HG02973 (cell line): ENCODE measurements at regions not wholly inside any gene's neighbourhood (a gene's known extent, or its start where the extent isn't known, plus 50 kb on each side); places are given as distances from the start of the nearest gene placed in this dataset.

Experiments
- ATAC-seq: cut with Tn5 transposase; IDR thresholded peaks from one replicate; pipeline ENCODE4 v1.9.1; 2021; ENCODE audit warnings: moderate library complexity; ENCODE audit not compliant: unreplicated experiment

DNA sequence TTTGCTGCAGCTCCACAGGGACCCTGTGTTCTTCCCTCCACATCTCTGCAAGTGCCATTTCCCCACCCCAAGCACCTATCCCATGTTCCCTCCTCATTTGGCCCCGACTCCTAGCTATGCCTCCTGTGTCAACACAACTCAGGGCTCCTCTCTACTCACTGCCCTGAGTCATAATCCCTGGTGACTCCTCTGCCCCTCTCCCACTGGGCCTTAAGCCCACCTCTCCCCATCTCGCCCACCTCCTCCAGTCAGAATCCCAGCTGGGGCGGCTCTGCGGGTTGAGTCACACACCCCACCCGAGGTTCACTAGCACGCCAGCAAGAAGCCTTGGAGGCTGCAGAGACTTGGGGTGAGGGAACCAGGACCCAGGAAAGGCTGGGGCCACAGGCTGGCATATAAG lies 346.2 kb downstream of the FOXL1 start:
- no peak for ATAC-seq

- no peak for ATAC-seq
Measured at GRCh38 chr16:86925067-86925791, 346.9 kb downstream of the FOXL1 start.

DNA sequence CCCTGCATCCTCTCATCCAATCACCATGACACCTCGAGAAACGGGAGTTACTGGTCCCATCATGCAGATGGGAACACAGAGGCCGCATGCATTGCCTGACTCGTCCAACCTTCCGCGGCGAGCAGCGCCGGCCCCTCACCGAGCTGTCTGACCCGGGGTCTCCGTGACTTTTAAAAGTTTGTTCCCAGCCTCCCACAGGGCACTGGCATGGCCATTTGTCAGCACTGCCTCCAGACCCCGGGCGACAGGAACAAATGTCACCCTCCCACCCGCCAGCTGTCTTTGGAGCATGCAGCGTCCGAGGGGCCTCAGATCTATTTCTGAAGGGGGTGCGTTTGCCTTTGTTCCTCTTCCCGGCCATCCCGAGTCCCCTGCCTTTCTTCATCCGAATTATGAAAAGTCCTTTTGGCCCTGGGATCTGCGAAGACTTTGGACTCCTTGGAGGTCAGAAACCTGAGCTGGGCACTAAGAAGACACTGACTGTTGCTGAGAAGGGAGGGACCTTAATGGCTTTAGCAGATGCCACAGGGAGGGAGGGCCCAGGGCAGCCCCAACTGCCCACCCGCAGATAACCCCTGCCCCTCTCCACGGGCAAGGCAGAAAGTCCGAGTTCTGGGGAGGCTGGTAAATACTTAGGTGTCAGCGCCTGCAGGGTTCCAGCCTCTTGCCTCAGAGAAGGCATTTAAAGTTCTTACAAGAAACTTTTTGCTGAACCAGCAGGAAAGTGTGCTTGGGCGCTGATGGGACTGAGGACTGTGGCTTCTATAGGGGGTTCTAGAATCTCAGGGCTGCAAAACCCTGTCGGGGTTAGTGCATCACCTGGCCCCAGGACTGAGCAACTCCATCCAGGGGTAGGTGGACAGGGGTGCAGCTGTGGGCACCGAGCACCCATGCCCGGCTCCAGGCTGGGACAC lies 348.1 kb downstream of the FOXL1 start:
- ATAC-seq: no peak

GRCh38 chr16:86927699-86928098 lies 349.4 kb downstream of the FOXL1 start:
- ATAC-seq: no peak

DNA sequence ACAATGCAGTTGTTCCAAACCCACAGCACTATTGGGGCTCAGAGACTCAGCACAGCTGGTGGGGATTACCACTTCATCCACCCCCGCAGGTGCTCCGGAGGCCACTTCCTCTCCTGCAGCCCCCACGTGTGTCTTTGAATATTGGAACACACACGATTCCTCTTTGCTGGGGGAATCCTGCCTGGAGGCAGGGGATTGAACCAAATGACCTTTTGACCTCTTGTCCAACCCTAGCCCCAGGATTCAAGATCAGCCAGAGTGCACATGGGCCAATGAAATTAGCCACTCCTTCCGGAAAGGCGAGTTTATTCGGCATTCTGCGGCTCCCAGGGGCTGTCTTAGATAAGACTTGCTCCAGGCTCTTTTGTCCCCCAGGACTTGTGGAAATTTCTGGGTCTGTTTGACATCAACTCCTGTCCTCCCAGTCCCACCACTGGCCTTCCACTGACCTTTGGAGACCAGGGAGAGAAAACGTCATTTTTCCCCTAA lies 350.2 kb downstream of the FOXL1 start:
- no peak for ATAC-seq

- no peak for ATAC-seq
Measured at GRCh38 chr16:86929057-86929871, 350.9 kb downstream of the FOXL1 start.

GRCh38 chr16:86930001-86930400 lies 351.7 kb downstream of the FOXL1 start:
- no peak for ATAC-seq

DNA sequence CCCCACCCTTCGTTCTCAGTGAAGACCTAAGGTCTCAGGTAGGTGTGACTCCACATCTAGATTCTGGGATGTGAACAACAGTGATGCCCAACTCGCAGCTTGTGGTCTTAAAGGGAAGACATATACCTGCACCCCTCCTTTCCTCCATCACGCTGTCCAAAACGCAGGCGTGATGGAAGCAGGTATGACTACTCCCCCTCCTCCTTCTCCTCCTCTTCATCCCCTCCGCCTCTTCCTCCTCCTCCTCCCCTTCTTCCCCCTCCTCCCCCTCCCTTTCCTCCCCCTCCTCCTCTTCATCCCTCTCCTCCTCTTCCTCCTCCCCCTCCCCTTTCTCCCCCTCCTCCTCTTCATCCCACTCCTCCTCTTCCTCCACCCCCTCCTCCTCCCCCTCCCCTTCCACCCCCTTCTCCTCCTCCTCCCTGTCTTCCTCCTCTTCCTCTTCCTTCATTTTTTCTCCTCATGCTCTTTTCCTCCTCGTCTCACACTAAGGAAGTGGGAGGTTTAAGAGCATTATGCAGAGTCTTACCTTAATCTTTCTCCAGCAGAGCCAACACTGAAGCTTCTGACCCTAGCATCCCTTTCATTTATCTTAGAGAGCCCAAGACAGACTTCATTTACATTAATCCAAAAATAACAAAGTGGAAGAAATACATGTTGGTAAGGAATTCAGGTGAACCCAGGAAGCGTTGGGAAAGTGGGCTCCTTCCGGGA lies 352.5 kb downstream of the FOXL1 start:
- ATAC-seq: no peak

DNA sequence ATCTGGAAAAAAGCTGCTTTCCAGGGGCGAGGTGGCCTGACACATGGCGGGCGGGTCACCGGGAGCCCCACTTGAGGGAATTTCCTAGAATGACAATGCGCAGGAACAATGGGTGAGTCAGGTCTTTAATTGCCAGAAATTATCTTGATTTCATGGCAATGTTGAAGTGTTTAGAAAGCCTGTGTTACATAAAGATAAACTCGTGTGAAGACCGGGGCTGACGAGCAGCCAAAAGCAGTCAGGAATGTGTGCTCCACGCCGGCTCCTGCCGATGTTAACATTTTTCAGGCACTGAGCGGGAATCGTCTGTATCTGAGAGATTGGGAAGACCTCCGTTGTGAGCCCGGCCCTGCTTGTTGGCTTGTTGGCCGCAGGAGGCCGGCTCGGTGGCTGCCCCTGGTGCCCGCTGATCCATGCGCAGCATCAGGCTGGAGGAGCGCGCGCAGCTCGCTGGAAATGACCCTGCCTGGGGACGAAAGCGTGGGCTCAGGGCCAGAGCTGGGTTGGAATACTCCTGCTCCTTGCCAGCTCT lies 353.1 kb downstream of the FOXL1 start:
- no peak for ATAC-seq

DNA sequence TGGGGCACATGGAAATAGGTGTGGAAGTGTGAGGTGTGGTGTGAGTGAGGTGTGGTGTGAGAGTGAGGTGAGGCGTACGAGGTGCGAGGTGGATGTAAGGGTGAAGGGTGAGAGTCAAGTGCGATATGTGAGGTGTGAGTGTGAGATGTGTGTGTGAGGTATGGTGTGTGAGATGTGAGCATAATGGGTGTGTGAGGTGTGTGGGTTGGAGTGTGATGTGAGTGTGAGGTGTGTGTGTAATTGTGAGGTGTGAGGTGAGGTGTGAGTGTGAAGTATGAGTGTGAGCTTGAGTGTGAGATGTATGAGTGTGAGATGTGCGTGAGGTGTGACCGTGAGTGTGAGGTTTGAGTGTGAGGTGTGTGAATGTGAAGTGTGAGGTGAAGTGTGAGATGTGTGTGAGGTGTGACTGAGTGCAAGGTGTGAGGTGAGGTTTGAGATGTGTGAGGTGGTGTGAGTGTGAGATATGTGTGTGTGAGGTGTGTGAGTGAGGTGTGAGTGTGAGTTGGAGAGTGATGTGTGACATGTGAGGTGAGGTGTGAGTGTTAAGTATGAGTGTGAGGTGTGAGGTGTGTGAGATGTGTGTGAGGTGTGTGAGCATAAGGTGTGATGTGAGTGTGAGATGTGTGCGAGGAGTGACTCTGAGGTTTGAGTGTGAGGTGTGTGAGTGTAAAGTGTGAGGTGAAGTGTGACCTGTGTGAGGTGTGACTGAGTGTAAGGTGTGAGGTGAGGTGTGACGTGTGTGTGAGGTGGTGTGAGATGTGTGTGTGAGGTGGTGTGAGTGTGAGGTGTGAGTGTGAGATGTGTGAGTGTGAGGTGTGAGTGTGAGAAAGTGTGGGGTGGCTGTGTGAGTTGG lies 354.0 kb downstream of the FOXL1 start:
- ATAC-seq: no peak

DNA sequence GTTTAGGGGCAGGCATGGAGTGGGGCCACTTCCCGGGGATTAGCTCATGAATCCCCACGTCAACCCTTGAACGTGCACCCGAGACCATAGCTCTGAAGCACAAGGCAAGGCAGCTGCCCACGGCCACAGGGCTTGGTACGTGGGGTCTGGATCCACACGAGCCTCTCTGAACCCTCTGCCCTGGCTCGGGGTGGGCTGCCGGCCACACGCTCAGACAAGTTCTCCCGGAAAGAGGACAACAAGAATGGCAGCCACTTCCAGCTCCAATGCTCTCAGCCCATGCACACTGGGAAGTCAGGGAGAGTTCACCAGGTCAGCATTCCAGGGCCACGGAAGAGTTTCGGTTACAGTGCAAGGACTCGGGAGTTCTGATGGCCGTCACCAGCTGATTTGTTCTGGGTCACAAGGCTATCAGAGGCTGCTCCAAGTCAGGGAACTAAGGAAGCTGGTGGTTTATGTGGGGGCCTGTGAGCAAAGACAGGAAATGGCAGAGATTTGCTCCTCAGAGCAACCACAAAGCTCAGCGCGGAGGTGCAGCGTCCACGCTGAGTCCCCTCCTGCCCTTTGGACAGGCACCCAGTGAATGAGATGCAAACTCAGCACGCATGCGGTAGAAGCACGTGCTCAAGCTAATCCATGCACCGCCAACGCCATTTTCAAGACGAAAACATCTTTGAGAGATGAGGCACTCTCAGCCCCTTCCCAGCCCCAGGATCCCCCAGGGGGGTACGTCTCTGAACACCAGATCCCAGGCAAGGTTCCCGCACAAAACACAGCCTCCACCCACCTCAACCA lies 356.4 kb downstream of the FOXL1 start:
- no peak for ATAC-seq

GRCh38 chr16:86939609-86940008 lies 361.3 kb downstream of the FOXL1 start:
- ATAC-seq: no peak

DNA sequence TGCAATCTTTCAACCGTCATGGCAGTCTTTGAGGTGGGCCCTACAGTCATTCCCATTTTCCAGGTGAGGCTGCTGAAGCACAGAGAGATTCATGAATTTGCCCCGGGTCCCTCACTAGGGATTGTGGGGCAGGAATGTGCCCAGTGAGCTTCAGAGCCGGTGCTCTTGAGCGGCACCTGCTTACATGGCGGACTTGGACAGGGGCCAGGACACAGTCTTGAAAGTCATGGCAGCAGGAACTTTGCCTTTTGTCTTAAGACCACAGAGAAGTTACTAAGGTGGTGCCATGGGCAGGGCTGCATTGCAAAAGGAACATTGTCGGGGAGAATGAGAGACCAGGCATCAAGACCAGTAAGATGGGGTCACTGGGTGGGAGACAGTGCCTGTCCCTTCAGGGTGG lies 363.4 kb downstream of the FOXL1 start:
- no peak for ATAC-seq

DNA sequence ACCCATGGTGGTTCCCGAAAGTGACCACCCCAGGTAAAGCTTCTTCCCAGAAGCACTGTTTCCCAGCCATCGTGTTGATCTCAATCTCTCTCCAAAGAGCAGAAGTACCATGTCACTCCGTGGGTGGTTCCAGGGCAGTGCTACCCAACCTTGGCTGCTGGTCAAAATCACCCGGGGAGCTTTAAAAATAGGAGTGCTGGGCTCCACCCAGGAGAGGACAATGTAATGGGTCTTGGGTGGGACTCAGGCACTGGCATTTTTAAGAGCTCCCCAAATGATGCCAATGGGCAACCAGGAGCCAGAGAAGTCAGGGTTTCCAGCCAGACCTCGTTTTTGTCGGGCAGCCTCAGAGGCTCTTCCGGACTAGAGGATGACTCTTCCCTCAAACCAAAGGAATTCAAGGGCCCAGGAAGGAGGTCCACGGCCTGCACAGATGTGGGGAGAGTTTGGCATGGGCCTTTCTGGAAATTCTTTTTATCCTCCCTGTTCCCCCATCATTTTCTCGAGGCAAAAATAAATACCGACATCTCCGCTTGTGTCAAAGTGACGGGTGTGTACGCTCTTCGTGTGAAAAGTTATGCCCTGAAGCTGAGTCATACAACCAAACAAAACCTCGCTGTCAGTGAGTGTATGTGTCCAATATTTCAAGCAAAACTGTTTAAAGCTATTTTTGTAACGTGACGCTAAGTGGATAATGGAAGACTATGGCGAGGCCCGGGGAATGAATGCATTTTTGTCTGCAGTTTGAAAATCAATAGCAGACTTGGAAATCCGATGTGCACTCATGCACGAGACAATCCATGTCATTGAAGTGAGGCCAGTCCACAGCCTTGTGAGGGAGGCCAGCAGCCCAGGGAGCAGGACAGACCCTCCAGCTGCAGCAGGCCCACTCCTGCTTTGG lies 364.1 kb downstream of the FOXL1 start:
- no peak for ATAC-seq

- no peak for ATAC-seq
Measured at GRCh38 chr16:86945166-86945900, 367.0 kb downstream of the FOXL1 start.

DNA sequence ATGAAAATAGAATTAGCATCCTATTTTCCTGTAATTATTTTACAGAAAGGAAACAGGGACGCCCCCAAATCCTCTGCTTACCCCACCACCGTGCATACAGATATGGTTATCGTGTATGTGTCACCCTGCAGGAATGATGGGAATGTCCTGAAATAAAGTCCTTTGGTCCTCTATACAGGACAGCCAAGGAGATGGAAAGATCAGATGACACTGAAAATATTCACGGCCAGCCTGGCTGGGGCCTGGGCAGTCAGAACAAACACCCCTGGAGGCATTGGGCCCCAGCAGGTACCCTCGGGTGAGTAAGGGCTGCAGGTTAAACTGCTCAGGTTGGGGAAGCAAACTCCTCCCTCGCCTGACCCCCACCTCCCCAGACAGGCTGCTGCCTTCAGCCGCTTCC lies 368.0 kb downstream of the FOXL1 start:
- ATAC-seq: no peak

DNA sequence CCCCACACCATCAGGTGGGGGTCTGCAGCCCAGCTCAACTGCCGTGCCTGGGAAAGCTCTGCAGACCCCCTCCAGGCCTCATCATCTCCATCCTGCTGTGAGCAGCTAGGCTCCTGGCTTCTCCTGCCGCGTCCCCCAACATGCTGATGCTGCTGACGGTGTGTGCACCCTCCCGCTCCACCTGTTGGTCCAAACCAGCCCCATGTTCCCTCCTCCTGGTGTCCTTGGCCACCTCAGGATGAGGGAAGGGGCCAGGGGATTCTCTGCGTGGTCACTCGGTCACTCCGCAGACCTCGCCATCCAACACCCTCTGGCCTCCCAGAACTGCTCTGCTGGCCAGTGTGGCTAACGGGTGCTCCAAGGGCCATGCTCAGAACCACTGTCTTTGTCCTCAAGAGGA lies 368.6 kb downstream of the FOXL1 start:
- no peak for ATAC-seq
